HG03280 (cell line): ENCODE measurements at regions not wholly inside any gene's neighbourhood (a gene's known extent, or its start where the extent isn't known, plus 50 kb on each side); places are given as distances from the start of the nearest gene placed in this dataset.
"Not testable (repeated sequence)": the region's sequence is repeated elsewhere in the genome, so short reads cannot be mapped to it uniquely, and the experiment has no call there.

Source experiments
- ATAC-seq: cut with Tn5 transposase; IDR thresholded peaks from one replicate; pipeline ENCODE4 v1.9.1; 2021; ENCODE audit warnings: mild to moderate bottlenecking, moderate library complexity; ENCODE audit not compliant: unreplicated experiment

DNA sequence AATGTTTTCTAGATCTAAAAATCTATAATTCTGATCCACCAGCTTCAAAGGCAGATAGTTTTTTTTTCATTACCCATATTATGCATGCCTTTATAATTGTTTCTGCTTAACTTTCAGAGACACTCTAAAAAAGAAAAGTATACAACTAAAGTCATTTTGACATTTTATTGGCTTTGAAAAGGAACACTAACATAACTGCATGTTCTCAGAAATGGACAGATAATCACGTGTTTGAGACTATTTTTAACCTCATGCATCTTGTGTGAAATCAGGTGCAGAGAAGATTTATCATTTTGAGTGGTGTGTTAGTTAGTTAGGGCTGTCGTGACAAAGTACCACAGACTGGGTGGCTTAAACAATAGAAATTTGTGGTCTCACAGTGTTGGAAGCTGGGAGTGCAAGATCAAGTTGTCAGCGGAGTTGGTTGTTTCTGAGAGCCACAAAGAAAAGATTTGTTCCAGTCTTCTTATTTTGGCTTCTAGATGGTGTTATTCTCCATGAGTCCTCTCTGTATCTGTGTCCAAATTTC, 841.4 kb upstream of the LRATD1 start:
- ATAC-seq: no peak

DNA sequence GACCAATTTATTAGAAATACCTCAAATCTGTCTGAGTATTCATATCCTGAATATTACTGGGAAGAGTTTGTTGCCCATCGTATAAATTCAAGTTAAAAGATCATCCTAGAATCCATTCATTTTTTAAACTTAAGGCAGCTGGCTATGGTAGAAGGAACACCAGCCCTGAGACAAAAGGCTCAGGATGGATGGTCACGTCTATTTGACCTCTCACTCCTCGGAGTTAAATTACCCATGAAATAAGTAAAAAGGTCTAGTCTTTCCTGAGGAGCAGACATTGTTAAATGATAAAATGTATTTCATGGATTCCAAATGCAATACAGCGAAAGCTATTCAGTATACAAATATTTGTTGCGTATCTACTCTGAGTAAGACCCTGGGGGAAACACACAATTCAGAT, 826.0 kb upstream of the LRATD1 start:
- ATAC-seq: no peak

DNA sequence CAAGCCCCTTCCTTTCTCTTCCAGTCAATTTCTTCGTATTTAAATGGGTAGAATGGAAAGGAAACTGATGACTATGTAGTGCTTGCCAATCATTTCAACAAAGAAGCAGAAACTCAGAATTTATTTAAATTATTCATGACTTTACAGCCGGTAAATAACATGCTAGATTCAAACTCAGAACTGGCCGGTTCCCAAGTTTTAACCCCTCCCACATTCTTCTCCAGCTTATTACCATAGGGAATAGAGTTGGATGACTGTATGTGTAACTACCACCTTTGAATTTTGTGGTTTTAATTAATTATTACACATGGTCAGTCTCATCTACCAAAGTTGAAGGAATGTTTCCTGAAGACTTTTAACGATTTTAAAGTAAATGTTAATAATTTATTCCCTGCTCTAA, 819.3 kb upstream of the LRATD1 start:
- no peak for ATAC-seq

DNA sequence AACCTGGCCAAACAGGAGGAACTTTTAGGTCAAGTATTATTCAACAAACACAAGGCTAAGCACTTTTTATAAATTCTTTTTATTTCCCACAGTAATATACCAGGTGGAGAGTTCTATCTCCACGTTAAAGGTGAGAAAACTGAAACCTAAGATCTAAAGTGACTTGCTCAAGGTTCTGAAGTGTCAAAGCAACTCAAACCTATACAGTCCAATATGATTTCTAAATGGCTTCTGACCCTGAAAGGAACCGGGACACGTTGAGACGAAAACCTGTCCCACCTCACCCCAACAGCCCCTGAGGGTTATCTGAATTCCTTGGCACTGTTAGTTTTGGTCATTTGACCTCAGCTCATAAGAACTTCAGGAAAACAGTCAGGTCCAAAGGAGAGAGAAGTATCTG, 814.5 kb upstream of the LRATD1 start:
- ATAC-seq: no peak

DNA sequence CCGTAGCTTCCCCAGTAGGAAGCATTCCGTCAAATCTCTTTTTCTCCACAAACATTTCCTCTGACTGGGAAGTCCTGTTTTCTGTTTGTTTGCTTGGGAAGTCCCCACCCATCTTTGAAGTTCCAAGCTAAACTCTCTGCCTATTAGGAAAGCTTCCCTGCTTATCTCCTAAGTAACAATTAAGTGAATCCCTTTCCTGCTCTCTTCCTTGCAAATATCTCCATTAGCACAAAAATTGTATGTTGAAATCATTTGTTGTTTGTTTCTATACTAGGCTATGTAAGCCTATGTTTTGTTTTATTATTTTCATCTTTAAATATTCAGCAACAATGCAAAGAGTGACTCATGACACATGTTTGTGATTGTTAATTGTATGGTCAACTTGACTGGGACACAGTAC, 812.6 kb upstream of the LRATD1 start:
- no peak for ATAC-seq

DNA sequence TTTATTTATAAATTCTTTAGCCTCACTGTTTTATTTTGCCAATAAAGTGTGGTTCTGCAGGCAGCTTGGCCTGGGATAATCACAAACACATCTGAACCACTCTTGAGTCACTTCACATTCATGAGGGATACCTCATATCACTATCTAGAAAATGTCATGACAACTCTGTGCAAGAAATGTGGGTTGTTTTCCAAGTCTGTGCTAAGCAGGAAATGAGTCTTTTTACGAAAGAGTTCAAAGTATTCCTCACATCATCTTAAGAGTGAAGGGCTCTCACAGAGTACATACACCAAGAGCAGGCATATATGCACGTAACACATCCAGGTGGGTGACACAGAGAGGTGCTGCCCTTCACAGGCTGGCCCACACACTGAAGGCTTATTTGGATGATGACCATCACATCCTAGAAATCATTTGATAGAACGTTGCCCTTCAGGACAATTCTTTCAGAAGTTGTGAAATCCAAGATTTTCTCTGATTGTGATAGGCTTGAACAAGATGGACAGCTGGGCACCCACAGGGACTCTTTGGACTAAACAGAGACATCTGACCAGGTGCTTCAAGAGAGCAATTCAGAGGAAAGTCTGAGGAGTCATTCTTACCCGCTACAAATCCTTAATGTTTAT, 811.1 kb upstream of the LRATD1 start:
- no peak for ATAC-seq

DNA sequence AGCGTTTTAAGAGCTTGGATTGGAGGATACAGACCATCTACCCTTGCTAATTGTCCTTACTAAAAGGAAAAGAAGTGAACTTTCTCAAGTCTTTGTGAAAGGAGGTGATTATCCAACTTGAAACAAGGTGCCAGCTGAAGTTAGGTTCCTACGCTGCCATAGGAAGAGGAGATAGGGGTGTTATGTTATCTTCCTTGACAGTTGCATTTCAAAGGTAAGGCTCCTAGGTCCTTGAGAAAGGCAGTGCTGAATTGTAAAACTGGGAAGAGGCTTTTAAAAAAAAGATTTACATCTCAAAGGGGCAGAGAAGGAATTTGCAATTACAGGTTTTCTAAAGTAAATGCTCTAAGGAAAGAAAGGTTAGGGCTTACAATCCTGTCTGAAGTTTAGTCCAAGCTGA, 810.2 kb upstream of the LRATD1 start:
- ATAC-seq: no peak

DNA sequence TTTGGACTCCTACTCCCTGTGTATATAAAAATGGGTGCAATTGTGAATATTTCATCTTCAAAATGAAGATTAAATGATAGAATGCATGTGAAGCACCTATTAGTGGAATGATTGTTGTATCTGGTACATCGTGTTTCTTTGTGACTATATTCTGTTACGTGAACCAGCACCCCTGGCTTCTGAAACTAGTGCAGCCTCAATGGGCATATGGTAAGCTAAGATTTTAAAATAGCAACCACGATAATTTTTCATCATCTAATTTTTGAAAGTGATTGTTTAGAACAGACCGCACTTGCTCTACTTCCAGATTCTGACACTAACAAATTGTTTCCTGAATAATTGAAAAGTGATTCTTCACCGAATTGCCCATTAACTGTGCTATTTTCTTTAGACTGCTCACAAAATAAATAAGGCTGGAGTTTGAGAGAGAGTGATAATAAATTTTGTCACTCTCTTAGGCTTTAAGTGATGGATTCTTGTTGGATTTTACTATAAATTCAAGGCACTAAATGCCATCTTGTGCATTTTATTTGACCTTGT, 806.1 kb upstream of the LRATD1 start:
- no peak for ATAC-seq

DNA sequence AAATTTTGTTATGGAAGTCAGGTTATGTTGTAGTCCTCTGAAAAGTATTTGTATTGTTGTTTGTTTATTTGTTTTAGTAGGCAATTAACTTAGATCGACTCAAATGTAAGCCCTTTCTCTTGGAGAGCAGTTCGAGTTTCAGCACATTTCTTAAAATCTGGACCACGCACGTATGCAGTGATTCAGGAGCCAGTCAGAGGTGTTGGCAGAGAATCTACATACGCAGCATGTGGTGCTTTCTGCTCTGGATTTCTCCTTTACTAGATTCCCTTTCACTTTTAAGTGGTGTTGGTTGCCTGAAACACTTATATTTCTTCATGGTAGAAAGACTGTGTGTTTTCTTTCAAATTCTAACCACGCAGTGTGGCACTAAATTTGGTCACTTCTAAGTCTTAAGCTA, 773.9 kb upstream of the LRATD1 start:
- no peak for ATAC-seq

DNA sequence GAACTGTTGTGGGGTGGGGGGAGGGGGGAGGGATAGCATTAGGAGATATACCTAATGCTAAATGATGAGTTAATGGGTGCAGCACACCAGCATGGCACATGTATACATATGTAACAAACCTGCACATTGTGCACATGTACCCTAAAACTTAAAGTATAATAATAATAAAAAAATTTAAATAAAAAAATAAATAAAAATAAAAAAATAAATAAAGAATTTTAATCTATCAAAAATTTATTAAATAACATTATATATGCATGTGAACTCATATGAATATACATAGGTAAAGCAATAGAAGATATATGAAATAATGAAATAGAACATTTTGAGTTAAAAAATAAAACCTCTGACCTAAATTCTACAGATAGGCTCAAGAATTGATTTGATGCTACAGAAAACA, 764.2 kb upstream of the LRATD1 start:
- not testable (repeated sequence) for ATAC-seq

DNA sequence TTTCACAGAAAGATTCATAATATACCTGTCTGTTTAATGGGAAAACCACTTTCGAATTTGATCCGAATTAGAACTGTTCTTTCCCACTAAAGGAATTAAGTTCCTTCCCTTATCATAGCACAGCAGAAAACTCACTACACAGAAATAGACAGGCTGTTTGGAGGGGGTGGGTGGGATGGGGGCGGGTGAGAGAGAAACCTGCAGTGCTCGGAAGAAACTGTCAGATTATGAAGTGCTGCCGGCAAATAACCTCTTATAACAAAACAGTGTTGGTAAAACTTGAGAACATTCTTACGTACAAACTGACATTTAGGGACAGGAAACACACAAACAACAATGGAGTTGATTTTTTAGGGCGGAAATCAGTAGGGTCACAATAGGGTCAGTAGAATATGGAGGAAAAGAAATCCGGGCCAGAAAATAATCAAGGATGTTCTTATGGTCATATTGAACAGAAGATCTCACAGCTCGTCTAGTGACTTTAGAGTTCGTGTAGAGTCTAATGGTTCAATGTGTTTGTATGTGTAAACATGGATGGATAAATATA, 756.0 kb upstream of the LRATD1 start:
- ATAC-seq: no peak

DNA sequence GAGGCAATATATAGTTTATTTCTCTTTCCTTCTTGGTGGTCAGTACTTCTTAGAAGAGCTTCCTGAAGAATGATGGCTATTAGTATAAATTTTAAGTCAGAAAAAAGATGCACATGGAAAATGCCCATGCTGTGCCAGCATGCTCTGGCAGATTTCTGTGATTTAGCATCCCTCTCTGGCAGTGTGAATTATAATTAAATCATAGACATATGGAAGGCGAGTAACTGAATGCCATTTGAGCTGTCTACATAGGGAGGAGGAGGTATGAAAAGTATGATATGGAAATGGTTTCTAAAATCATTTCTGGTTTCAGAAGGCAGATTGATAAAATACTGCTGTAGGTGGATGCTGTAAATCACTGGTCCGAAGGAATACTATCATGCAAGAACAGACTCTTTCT, 754.9 kb upstream of the LRATD1 start:
- no peak for ATAC-seq

DNA sequence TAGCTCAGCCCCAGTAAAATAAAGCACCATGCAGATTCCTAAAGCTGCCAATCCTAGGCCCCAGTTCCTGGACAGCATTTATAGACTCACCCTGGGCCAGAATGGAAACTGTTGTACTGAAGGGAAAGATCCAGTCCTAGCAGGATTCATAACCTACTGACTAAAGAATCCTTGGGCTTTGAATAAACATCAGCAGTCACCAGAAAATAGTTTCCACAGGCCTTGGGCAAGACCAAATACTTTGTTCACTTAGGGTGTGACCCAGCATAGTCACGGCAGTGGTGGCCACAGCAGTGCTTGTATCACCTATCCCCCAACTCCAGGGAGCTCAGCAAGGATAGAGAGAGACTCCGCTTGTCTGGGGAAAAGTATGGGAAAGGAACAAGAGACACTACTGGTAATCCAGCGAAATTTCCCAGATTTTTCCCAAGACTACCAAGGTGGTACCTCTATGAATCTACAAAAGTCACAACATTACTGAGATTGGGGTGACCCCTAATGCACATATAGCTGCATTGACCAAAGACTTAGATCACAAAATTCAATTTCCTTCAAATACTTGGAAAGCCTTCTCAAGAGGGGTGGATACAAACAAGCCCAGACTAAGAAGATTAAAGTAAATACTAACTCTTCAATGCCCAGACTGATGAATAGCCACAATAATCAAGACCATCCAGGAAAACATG, 748.1 kb upstream of the LRATD1 start:
- no peak for ATAC-seq

DNA sequence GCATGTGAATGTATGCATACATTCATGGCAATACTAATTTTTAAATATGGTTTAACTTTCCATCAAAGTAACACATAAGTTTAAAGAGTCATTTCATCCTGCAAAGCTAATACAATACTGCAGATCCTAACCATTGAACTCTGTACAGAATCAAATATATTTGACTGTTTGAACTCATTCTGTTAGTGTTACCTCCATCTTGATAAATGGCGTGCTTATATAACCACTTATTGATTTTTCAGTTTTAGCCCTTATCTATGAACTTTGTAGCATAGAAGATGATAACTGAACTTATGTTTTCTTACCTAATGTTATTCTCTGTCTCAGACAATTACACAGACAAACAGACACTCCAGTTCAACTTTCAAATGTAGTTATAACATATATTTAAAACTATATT, 731.0 kb upstream of the LRATD1 start:
- ATAC-seq: no peak

DNA sequence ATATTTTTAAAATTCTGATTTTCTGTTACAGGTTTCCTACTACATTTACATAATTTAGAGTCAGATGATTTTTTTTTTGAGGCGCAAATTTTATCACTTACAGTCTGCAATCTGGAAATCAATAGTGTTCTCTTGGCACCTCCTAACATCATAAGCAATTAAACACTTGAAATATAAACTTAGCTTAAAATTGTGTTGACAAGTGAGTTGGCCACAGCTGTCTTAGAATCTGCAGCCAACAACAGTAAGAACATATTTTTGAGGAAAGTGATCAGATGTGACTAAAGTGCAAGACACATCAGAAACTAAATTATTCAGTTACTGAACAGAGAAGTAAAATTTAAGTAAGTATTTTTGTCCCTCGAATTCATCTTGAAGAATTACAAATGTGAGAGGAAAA, 726.7 kb upstream of the LRATD1 start:
- ATAC-seq: no peak

DNA sequence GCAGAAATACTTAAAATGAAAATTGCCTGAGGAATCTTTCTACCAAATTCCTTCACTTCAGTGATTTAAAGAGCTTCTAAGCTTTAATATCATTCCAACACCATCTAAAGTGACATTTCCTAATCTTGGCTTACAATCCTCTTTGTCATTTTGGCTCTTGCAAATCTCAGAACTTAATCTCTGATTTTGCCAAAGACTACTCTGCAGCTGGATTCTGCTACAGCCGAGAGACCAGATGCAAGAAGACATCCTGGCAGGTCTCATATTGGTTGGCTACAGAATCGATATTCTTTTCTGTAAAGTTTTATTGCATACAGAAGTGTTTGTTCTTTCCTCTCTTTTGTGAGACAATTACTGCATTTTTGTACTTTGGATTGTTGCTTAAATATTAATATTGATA, 716.5 kb upstream of the LRATD1 start:
- no peak for ATAC-seq

DNA sequence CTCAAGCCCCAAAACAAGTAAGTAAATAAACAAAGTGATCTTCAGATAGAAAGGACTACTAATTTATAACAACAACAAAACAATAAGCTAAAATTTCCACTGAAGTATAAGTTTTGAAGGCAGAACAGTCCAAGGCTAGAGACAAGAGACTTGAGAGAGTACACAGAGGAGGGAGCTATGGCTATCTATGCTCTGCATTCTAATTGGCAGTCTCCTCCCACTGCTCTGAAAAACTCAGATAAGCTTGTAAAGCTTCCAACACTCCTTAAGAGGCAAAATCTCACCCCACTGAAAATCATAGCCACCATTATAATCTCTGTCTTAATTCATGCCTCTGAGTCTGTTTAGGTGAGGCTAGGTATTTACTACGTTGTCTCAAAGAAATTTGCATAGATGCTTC, 714.6 kb upstream of the LRATD1 start:
- no peak for ATAC-seq

DNA sequence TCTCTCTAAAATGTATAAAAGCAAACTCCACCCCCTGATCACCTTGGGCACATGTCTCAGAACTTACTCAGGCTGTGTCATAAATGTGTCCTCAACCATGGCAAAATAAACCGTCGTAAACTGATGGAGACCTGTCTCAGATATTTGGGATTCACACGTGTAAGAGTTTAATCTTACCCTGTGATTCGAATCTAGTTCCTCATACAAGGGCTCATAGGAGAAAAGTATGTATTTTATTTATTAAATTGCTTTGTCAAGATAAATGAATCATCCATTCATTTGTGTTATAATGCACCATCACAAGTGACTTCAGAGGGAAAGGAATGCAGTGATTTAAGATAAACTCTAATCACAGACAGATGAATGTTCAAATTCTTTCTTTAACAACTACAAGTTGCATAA, 712.5 kb upstream of the LRATD1 start:
- ATAC-seq: no peak

DNA sequence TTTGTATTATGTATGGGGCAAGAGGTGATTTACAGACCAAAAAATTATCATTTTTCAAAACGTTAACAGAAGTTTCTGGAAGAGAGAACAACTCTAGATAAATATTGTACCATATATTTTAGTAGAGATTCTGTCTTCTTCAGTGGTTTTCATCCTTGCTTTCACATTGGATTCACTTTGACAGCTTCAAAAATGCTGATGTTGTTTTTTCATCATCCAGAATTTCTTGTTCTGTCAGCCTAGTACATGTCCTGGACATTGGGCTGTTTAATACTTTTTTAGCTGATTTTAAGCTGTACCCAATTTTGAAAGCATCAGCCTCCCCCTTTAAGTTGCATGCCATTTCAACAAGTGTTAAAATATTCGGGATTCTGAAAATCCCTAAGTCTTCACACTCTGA, 711.3 kb upstream of the LRATD1 start:
- ATAC-seq: no peak

DNA sequence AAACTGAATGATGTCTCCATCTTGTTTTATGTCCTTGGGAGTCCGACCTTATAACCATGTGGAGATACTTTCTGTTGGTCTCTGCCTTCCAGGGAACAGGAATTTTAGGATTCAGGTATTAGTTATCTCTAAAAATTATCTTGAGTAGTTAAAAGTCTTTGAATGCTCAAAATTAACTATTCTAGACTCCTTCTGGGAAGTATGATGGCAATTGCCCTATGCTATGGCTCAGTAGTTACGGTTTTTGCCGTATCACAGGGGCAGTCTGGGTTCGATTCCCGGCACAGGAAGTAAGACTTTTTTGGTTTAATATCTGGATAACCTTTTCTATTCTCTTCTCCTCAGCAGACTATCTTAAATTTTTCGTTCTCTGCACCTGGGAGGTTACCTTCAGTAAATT, 708.7 kb upstream of the LRATD1 start:
- ATAC-seq: no peak

DNA sequence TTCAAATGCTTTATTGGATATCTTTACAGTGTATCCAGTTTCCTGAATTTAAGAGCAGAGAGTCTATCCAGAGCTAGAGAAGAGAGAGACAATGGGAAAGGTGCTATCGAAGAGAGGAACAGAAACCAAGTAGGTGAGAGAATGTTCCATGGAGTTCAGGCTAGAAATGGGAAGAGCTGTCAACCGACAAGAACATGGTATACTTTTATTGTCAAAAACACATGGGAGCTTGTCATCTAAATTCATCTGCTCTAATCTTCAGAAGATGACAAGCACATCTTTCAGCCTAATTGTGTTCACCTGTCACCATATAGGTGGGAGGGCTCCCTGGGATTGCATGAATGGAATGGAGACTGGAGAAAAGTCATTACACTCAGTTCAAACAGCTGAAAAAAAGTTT, 690.4 kb upstream of the LRATD1 start:
- ATAC-seq: no peak

DNA sequence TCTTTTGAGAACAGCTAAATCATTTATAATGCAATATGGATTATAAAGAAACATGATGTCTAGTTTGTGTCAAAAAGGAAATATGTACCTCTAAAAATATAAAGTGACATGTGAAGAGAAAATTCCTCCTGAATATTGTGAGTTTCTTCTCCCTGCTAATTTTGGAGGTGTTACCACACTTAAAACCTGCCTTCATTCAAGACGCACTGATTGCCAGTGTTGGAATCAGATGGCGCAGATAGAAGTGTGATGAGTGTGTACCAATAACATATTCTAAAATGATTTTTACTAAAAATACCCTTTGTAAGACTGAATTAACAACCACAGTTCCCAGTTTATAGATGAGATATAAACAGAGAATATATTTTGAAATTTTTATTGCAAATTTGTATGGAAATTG, 681.8 kb upstream of the LRATD1 start:
- no peak for ATAC-seq
